GM20000 (cell line): ENCODE measurements at regions not wholly inside any gene's neighbourhood (a gene's known extent, or its start where the extent isn't known, plus 50 kb on each side); places are given as distances from the start of the nearest gene placed in this dataset.

Experiments used
- DNase-seq: peaks from one replicate; pipeline ENCODE4 v3.0.0; 2012; ENCODE audit warnings: low spot score
- TF ChIP-seq, protein P1 (sequence below): IDR thresholded peaks from 2 replicates; pipeline ENCODE4 v1.5.1; 2012; ENCODE audit warnings: mild to moderate bottlenecking, control low read depth; ENCODE audit errors: extremely low read depth, missing control alignments

DNA sequence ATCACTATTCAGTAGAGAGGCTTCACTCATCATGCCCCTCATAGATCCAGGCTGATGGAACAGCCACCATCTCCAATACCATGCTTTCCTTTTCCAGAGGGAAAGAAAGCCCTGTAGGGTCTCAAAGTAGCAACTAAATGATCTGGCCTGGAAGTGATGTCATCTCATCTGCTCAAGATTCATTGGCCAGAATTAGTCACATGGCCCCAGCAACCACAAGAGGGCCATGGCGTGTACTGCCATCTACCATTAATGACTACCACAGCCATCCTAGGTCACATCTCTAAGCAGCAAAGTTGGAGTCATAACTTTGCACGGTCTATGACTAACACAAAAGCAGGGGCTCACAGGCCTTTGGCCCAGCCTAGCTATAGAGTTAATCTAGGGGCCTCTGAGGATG is 194.8 kb downstream of the KIT start:
- no peak for DNase-seq
- TF ChIP-seq, protein P1, sequence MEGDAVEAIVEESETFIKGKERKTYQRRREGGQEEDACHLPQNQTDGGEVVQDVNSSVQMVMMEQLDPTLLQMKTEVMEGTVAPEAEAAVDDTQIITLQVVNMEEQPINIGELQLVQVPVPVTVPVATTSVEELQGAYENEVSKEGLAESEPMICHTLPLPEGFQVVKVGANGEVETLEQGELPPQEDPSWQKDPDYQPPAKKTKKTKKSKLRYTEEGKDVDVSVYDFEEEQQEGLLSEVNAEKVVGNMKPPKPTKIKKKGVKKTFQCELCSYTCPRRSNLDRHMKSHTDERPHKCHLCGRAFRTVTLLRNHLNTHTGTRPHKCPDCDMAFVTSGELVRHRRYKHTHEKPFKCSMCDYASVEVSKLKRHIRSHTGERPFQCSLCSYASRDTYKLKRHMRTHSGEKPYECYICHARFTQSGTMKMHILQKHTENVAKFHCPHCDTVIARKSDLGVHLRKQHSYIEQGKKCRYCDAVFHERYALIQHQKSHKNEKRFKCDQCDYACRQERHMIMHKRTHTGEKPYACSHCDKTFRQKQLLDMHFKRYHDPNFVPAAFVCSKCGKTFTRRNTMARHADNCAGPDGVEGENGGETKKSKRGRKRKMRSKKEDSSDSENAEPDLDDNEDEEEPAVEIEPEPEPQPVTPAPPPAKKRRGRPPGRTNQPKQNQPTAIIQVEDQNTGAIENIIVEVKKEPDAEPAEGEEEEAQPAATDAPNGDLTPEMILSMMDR, result no peak

DNA sequence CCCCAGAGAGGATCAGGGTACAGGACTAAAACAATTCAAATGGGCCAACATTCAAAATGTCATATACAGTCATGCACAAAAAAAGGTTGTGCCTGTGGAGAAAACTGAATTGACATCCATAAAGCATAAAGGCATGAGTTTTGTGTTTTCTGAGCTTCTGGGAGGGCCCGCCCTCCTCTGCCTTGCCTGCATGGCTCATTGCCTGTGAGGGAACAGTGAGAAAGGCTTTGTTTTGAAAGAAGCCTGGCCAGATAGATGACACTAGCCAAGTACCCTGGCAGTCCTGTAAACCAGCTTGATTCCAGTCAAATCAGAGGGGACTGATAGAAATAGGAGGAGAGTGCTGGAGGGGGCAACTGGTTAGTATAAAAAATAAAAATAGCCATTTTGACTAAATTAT is 194.3 kb downstream of the KIT start:
- TF ChIP-seq, protein P1, result no peak
- DNase-seq, result no peak

DNA sequence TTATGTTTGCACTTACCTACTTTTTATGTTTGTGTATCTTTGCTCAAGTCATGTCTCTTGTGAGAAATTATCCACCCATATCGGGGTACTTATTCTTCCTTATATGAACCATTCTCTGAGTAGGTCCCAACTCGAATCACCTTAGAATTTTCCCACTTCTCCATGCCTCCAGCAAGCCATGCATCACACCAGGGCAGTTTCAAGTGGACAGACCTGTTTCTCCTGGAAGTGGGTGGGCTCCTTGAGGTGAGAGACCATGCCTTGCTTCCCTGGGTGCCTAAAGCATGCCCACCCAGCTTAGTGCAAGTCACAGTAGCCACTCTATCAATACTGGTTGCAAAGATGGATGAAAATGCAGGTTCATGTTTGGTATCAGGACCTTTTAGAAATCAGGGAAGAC is 187.2 kb downstream of the KIT start:
- DNase-seq, result no peak
- TF ChIP-seq, protein P1, result no peak

DNA sequence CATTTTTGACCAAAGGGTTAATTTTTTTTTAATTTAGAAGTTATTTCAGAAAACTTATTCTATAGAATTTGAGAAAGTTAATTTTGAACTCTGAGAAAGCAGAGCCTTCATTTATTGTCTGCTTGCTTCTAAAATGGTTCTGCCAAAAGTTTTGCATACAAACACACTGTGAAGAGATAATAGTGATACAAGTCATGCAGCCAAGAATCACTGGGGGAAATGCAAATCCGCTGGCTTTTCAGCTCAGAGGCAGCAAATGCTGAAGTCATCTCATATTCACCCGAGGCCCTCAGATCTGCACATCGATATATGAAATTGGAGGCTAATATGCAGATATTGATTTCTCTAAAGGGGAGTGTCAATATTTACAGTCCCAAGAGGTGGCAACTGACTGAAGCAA is 186.2 kb downstream of the KIT start:
- no peak for DNase-seq
- TF ChIP-seq, protein P1, result no peak

DNA sequence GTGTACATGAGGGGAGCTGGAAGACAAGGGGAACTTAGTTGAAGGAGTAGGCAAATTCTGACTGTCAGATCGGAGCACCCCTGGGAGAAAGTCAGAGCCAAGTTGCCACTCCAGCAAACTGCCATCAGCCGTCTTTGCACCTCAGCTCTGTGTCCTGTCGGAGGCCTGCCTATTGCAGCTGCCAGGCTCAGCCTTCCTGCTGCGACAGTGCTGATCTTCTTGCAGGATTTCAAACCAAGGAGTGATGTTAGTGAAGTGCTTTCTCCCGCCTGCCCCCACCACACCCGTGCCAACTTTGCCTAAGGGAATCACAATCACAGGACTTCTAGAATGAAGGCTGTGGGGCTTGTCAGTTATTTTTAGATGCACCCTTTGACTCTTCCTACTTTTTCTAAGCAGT is 185.3 kb downstream of the KIT start:
- DNase-seq, result no peak
- TF ChIP-seq, protein P1, result no peak

DNA sequence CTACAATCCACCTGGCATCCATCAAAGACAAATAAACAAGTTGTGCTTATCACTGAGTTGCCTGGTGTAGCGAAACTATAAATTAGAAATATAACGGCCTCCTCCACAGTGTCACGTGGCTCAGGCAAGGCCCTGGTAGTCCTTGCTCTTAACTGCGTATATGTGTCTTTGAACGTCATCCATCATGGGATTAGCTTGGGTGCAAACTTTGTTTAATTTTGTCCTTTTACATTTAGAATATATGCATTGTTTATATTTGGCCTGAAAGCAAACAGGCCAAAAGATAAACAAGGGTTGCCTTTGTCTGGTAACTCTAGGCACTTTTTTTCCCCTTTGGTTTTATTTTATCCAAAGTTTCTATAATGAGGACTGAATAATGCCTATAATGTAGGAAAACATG is 184.9 kb downstream of the KIT start:
- TF ChIP-seq, protein P1, result no peak
- DNase-seq, result no peak

DNA sequence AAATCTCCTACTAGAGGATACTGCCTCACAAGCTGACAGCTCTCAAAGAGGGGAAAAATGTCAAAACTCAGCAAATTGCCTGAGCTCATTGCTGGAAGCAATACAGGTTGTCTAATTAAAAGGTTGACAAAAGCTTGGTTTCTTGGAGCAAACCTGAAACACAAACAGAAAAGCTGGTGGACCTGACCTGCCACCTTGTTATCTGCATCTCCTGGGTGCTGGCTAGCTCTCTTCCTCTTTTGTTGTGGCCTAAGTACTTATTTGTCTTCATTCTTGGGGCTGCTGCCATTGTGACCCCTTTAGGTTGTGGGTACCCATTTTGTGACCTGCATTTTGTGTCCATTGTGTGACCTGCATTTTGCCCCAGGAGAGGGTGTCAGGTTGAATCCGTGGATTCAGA is 184.5 kb downstream of the KIT start:
- DNase-seq, result no peak

More for the DNA sequence above, 184.5 kb downstream of the KIT start:
- TF ChIP-seq, protein P1, result no peak
